K562 (cell line): ENCODE measurements at regions not wholly inside any gene's neighbourhood (a gene's known extent, or its start where the extent isn't known, plus 50 kb on each side); places are given as distances from the start of the nearest gene placed in this dataset.

ENCODE experiments used
- ATAC-seq: fragments of 200-7000 bp; cut with Tn5 transposase; 3 replicates; pipeline ENCODE4 v1.9.1; 2020; ENCODE audit warnings: moderate library complexity
- BruUV-seq: library from RNA; stranded (reverse); fragments of 400-500 nt; replicated peaks from 2 replicates; lab custom pipeline; 2021; lab: Mats Ljungman, UMichigan
- CTCF ChIA-PET: fragments of 300-600 bp; formaldehyde crosslinking; extraction: SDS; loops from one replicate; lab custom pipeline; 2021; ENCODE audit warnings: low intra/inter-chr PET ratio; lab: Yijun Ruan, JAX
- POLR2A ChIA-PET: fragments of 300-600, 350-650 bp; sonication (Branson Sonifier 250); formaldehyde crosslinking; extraction: SDS; loops from one replicate; lab custom pipeline; 2021; ENCODE audit warnings: antibody characterized with exemption, inconsistent platforms; lab: Yijun Ruan, JAX
- DNase-seq, 4 experiments: peaks; one replicate each; pipeline versions ENCODE4 v3.0.0 to v3.0.0-alpha.2; 2011 to 2018; ENCODE audit warnings: low spot score in 3 of 4, mixed read lengths in 3 of 4; ENCODE audit errors: extremely low read depth in 1 of 4
- FAIRE-seq: peaks from 2 replicates; lab custom pipeline; 2011; peaks lifted over from hg19 to GRCh38; lab: Jason Lieb, UNC
- H2AFZ ChIP-seq: 2 replicates; pipeline ENCODE4 v1.6.0; 2011; ENCODE audit warnings: low read depth, low read length, control low read depth, inconsistent platforms
- H3K27ac ChIP-seq: fragments of 200-600 bp; 3 replicates; pipeline ENCODE4 v1.8.0; 2011; ENCODE audit warnings: low read depth, mild to moderate bottlenecking, control low read depth, inconsistent platforms, low read length, moderate library complexity, mixed read lengths; ENCODE audit errors: extremely low read depth
- H3K27me3 ChIP-seq, 2 experiments: fragments of 300-600 bp in 1 of 2; 2 replicates in 1 of 2; 3 replicates in 1 of 2; pipeline versions ENCODE4 v1.6.0 to v1.8.0; 2011; ENCODE audit warnings: inconsistent platforms in 2 of 2, low read length in 2 of 2, mild to moderate bottlenecking in 1 of 2, mixed read lengths in 1 of 2, moderate library complexity in 1 of 2; ENCODE audit not compliant: control insufficient read depth in 2 of 2, insufficient read depth in 2 of 2
- H3K36me3 ChIP-seq: fragments of 300-600 bp; 3 replicates; pipeline ENCODE4 v1.8.0; 2011; ENCODE audit warnings: mild to moderate bottlenecking, low read length, inconsistent platforms; ENCODE audit not compliant: control insufficient read depth, insufficient read depth
- H3K4me1 ChIP-seq, 2 experiments: fragments of 200-600 bp in 1 of 2; replicated peaks in 1 of 2; 2 replicates in 1 of 2; 3 replicates in 1 of 2; pipeline versions ENCODE4 v1.5.1 to v1.8.0; 2011; ENCODE audit warnings: inconsistent platforms in 2 of 2, low read length in 2 of 2, mild to moderate bottlenecking in 1 of 2, mixed read lengths in 1 of 2, moderate library complexity in 1 of 2; ENCODE audit not compliant: control insufficient read depth in 2 of 2, insufficient read depth in 2 of 2
- H3K4me2 ChIP-seq: 2 replicates; pipeline ENCODE4 v1.6.1; 2011; ENCODE audit warnings: low read length, control low read depth, inconsistent platforms, mixed read lengths; ENCODE audit not compliant: insufficient read depth
- H3K4me3 ChIP-seq: fragments of 200-600 bp; sonication (generic), shearing (Covaris generic); 2 replicates; pipeline ENCODE4 v1.5.1; 2016; ENCODE audit warnings: control low read depth, inconsistent platforms
- H3K79me2 ChIP-seq: fragments of 200-600 bp; 3 replicates; pipeline ENCODE4 v1.8.0; 2011; ENCODE audit warnings: low read length, inconsistent platforms; ENCODE audit not compliant: control insufficient read depth, insufficient read depth
- H3K9ac ChIP-seq, 2 experiments: 2 replicates each; pipeline versions ENCODE4 v1.6.0 to v1.6.1; 2011; ENCODE audit warnings: low read depth in 2 of 2, low read length in 2 of 2, control low read depth in 1 of 2, inconsistent platforms in 1 of 2, mild to moderate bottlenecking in 1 of 2, mixed read lengths in 1 of 2; ENCODE audit not compliant: insufficient read depth in 1 of 2
- H3K9me1 ChIP-seq: one replicate; pipeline ENCODE4 v1.6.0; 2011; ENCODE audit warnings: inconsistent platforms, mild to moderate bottlenecking, low read length, moderate library complexity; ENCODE audit not compliant: control insufficient read depth, insufficient read depth
- H3K9me3 ChIP-seq: replicated peaks from 2 replicates; pipeline ENCODE4 v1.5.1; 2011; ENCODE audit warnings: low read depth, low read length, inconsistent platforms; ENCODE audit not compliant: control insufficient read depth, insufficient read depth
- H4K20me1 ChIP-seq: replicated peaks from 2 replicates; pipeline ENCODE4 v1.6.1; 2011; ENCODE audit warnings: low read length, inconsistent platforms, mixed read lengths; ENCODE audit not compliant: control insufficient read depth, insufficient read depth
- ATF1 ChIP-seq, 2 experiments: fragments of 450-650 bp in 1 of 2; IDR thresholded peaks; 2 replicates each; pipeline ENCODE4 v1.6.1; 2016; ENCODE audit warnings: missing compliant biosample characterization in 1 of 2, missing genetic modification characterization in 1 of 2
- CBFB ChIP-seq: sonication (generic); formaldehyde crosslinking; IDR thresholded peaks from 2 replicates; pipeline ENCODE4 v1.4.0; 2020; ENCODE audit warnings: mild to moderate bottlenecking, missing genetic modification reagents
- LARP7 ChIP-seq: fragments of 450-650 bp; IDR thresholded peaks from 2 replicates; pipeline ENCODE4 v1.6.1; 2016
- PHTF2 ChIP-seq: fragments of 250-450 bp; sonication (Bioruptor Pico); IDR thresholded peaks from 2 replicates; pipeline ENCODE4 v1.5.0; 2021; ENCODE audit warnings: mild to moderate bottlenecking
- POU5F1 ChIP-seq: fragments of 150-350 bp; IDR thresholded peaks from 2 replicates; pipeline ENCODE4 v1.6.1; 2014; ENCODE audit warnings: borderline replicate concordance, low read length, low read depth, mild to moderate bottlenecking; ENCODE audit not compliant: partially characterized antibody
- RBBP5 ChIP-seq: fragments of 200-600 bp; sonication (generic); IDR thresholded peaks from 2 replicates; pipeline ENCODE4 v1.6.1; 2012; ENCODE audit warnings: borderline replicate concordance, mild to moderate bottlenecking, low read length, control low read depth, inconsistent platforms; ENCODE audit not compliant: insufficient read depth, poor library complexity, severe bottlenecking
- TEAD2 ChIP-seq: fragments of 450-650 bp; IDR thresholded peaks from 2 replicates; pipeline ENCODE4 v1.6.1; 2016; ENCODE audit warnings: missing genetic modification characterization, control low read depth, missing compliant biosample characterization
- ZNF584 ChIP-seq: fragments of 200-800 bp; sonication (Bioruptor generic); IDR thresholded peaks from 2 replicates; pipeline ENCODE4 v1.6.1; 2016; ENCODE audit warnings: low read depth, mild to moderate bottlenecking, missing genetic modification characterization, missing compliant biosample characterization
- WGBS: fragments of 100-300 bp; shearing (Covaris generic); methylation state at CpG from one replicate; pipeline ENCODE4 v1.1.6; 2016; ENCODE audit warnings: low coverage, mixed read lengths; ENCODE audit not compliant: insufficient coverage; ENCODE audit errors: missing lambda C conversion rate; 5-methylcytosine and 5-hydroxymethylcytosine counted together
- in situ Hi-C: fragments of 300-500 bp; cut with MboI; formaldehyde crosslinking; loops from 4 replicates; pipeline ENCODE4 v1.15.0; 2018; ENCODE audit warnings: inconsistent platforms, mixed read lengths
- intact Hi-C: fragments of 100-400 bp; cut with micrococcal nuclease; formaldehyde crosslinking; loops from 2 replicates; pipeline ENCODE4 v1.14.2; 2022
- TF ChIP-seq, protein P1 (sequence below): fragments of 250-450 bp; sonication (Bioruptor Pico); IDR thresholded peaks from 2 replicates; pipeline ENCODE4 v1.8.0; 2021; ENCODE audit warnings: borderline replicate concordance, mild to moderate bottlenecking, moderate library complexity; ENCODE audit not compliant: poor library complexity, severe bottlenecking
- TF ChIP-seq, protein P2 (sequence below): fragments of 450-650 bp; formaldehyde crosslinking; IDR thresholded peaks from 2 replicates; pipeline ENCODE4 v1.4.0; 2020; ENCODE audit warnings: mild to moderate bottlenecking, moderate library complexity
- TF ChIP-seq, protein P3 (sequence below): sonication (generic); formaldehyde crosslinking; IDR thresholded peaks from 2 replicates; pipeline ENCODE4 v1.8.0; 2022; ENCODE audit warnings: missing genetic modification reagents, mild to moderate bottlenecking, borderline replicate concordance
- TF ChIP-seq, protein P4 (sequence below), 3 experiments: IDR thresholded peaks in 2 of 3; conservative IDR thresholded peaks in 1 of 3; 2 replicates each; pipeline ENCODE4 v1.5.1; 2011 to 2012; ENCODE audit warnings: low read length in 3 of 3, mild to moderate bottlenecking in 3 of 3, control low read depth in 2 of 3, improper control_type of control experiment in 1 of 3, inconsistent platforms in 1 of 3, low read depth in 1 of 3, mixed read lengths in 1 of 3, moderate library complexity in 1 of 3; ENCODE audit not compliant: insufficient read depth in 2 of 3
- TF ChIP-seq, protein P5 (sequence below): fragments of 450-650 bp; conservative IDR thresholded peaks from 2 replicates; pipeline ENCODE4 v1.6.1; 2016; ENCODE audit warnings: missing genetic modification characterization, low read depth, mild to moderate bottlenecking, control low read depth, missing compliant biosample characterization

DNA sequence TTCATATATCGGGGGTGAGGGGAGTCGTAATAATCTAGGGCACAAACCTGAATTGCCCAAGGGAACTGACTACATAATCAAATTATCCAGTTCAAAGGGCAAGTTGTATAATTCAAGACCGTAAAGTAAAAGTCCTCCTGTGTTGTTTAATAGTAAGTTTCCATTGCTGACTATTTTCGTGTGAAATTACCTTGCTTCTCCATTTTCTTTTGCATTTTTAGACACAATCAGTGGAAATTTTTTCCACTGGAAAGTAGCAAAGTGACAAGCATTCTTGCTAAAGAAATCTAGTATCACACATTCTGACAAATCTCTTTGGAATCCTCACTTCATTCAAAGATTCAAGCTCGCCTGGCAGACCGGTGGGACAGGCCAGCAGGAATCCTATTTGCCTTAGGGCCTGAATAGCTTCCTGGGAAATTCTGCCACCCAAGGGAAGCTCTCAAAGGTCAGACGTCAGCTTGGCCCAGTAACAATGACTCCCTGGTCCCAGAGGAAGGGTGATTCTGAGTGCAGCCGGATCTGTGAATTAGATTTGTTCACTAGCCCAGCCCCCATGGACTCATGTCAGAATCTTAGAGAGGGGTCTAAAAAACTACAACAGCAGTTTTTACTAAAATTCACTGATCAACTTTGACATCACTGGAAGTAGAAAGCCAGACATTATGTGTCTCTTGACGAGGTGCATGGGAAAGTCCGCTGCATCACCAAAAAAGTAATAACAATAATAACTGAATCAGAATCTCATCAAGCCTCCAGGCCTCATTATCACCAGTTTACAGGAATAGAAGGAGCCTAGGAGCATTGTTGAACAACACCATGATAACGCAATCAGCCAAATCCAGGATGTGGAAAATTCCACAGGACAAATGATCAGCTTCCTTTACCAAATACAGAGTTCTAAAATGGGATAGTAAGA, 161.0 kb downstream of the SKIDA1 start (continued):
- TF ChIP-seq, protein P1, sequence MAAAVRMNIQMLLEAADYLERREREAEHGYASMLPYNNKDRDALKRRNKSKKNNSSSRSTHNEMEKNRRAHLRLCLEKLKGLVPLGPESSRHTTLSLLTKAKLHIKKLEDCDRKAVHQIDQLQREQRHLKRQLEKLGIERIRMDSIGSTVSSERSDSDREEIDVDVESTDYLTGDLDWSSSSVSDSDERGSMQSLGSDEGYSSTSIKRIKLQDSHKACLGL: no peak
- TF ChIP-seq POU5F1: no peak
- TF ChIP-seq, protein P2, sequence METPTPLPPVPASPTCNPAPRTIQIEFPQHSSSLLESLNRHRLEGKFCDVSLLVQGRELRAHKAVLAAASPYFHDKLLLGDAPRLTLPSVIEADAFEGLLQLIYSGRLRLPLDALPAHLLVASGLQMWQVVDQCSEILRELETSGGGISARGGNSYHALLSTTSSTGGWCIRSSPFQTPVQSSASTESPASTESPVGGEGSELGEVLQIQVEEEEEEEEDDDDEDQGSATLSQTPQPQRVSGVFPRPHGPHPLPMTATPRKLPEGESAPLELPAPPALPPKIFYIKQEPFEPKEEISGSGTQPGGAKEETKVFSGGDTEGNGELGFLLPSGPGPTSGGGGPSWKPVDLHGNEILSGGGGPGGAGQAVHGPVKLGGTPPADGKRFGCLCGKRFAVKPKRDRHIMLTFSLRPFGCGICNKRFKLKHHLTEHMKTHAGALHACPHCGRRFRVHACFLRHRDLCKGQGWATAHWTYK: no peak

DNA sequence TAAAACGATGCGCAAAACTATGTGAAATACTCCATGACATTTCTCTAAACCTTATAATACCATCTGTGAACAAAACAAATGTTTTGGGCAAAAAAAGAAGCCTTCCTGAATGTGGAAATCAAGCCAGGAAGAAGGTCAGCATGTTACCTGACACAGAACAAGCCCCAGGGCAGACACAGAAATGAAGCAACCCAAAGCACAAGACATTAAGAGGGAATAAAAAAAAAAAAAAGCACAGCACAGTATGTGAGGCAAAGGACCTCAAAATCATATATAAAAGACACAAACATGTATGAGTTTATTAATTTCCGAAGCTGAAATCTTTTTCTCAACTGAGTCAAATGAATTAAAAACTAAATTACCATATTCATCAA, 161.8 kb downstream of the SKIDA1 start:
- ChIA-PET POLR2A (interaction anchor here (0.6 kb wide), 1 partner anchor 10 kb away, joined by 5 read pairs; no protein-coding TSS in a partner anchor), CTCF (no interaction called here)
- in situ Hi-C loops: no loop called here
- BruUV-seq: no TSS peak
- Histone ChIP-seq H3K79me2 (no peaks in the 10 kb centered on the region), H3K36me3 (no peaks in the 10 kb centered on the region), H3K4me2 (no peak overlapping the region), H3K9me1 (no peaks in the 10 kb centered on the region), H3K9ac (no peak overlapping the region), H3K27ac (no peak overlapping the region), H3K4me3 (no peak overlapping the region), H3K9me3 (no peaks in the 10 kb centered on the region), H2AFZ (no peak overlapping the region), H3K27me3 (0 out of 5 replicates have a peak, but pooled peaks cover 0 to 2% of the 10 kb centered on the region in 2 experiments), H3K4me1 (peaks cover 0 to 5% of the 10 kb centered on the region in 2 experiments; a peak in 3 of 5 replicates), H4K20me1 (no peaks in the 10 kb centered on the region)
- 56% methylated on average over 3 of the region's 3 CpGs for WGBS
- intact Hi-C loops: no loop called here
- FAIRE-seq (no peak), ATAC-seq (no peak), DNase-seq (no peak)
- no peak for TF ChIP-seq ZNF584 (CRISPR knock-in tag)
- TF ChIP-seq PHTF2: no peak
- TF ChIP-seq TEAD2 (tag): no peak
- TF ChIP-seq, protein P3, sequence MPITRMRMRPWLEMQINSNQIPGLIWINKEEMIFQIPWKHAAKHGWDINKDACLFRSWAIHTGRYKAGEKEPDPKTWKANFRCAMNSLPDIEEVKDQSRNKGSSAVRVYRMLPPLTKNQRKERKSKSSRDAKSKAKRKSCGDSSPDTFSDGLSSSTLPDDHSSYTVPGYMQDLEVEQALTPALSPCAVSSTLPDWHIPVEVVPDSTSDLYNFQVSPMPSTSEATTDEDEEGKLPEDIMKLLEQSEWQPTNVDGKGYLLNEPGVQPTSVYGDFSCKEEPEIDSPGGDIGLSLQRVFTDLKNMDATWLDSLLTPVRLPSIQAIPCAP: no peak
- no peak for TF ChIP-seq CBFB (CRISPR knock-in tag)
- no peak for TF ChIP-seq LARP7
- TF ChIP-seq ATF1 (CRISPR knock-in tag; IDR thresholded peaks at IDR 0.05): no peak
- TF ChIP-seq ATF1 (tag; IDR thresholded peaks at IDR 0.05): no peak
- TF ChIP-seq, protein P4, sequence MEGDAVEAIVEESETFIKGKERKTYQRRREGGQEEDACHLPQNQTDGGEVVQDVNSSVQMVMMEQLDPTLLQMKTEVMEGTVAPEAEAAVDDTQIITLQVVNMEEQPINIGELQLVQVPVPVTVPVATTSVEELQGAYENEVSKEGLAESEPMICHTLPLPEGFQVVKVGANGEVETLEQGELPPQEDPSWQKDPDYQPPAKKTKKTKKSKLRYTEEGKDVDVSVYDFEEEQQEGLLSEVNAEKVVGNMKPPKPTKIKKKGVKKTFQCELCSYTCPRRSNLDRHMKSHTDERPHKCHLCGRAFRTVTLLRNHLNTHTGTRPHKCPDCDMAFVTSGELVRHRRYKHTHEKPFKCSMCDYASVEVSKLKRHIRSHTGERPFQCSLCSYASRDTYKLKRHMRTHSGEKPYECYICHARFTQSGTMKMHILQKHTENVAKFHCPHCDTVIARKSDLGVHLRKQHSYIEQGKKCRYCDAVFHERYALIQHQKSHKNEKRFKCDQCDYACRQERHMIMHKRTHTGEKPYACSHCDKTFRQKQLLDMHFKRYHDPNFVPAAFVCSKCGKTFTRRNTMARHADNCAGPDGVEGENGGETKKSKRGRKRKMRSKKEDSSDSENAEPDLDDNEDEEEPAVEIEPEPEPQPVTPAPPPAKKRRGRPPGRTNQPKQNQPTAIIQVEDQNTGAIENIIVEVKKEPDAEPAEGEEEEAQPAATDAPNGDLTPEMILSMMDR (IDR thresholded peaks at IDR 0.05 in 2 of 3, conservative IDR thresholded peaks at IDR 0.05 in 1 of 3; ENCODE audit: insufficient read depth in 2 of 3, low read depth in 1 of 3, low read length in 3 of 3): no peak
- TF ChIP-seq, protein P5, sequence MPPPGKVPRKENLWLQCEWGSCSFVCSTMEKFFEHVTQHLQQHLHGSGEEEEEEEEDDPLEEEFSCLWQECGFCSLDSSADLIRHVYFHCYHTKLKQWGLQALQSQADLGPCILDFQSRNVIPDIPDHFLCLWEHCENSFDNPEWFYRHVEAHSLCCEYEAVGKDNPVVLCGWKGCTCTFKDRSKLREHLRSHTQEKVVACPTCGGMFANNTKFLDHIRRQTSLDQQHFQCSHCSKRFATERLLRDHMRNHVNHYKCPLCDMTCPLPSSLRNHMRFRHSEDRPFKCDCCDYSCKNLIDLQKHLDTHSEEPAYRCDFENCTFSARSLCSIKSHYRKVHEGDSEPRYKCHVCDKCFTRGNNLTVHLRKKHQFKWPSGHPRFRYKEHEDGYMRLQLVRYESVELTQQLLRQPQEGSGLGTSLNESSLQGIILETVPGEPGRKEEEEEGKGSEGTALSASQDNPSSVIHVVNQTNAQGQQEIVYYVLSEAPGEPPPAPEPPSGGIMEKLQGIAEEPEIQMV (tag): no peak
- TF ChIP-seq RBBP5: no peak
